HG02852 (cell line): ENCODE measurements at regions not wholly inside any gene's neighbourhood (a gene's known extent, or its start where the extent isn't known, plus 50 kb on each side); places are given as distances from the start of the nearest gene placed in this dataset.

Experiments used
- ATAC-seq: cut with Tn5 transposase; IDR thresholded peaks from one replicate; pipeline ENCODE4 v1.9.1; 2021; ENCODE audit warnings: mild to moderate bottlenecking, moderate library complexity; ENCODE audit not compliant: unreplicated experiment

DNA sequence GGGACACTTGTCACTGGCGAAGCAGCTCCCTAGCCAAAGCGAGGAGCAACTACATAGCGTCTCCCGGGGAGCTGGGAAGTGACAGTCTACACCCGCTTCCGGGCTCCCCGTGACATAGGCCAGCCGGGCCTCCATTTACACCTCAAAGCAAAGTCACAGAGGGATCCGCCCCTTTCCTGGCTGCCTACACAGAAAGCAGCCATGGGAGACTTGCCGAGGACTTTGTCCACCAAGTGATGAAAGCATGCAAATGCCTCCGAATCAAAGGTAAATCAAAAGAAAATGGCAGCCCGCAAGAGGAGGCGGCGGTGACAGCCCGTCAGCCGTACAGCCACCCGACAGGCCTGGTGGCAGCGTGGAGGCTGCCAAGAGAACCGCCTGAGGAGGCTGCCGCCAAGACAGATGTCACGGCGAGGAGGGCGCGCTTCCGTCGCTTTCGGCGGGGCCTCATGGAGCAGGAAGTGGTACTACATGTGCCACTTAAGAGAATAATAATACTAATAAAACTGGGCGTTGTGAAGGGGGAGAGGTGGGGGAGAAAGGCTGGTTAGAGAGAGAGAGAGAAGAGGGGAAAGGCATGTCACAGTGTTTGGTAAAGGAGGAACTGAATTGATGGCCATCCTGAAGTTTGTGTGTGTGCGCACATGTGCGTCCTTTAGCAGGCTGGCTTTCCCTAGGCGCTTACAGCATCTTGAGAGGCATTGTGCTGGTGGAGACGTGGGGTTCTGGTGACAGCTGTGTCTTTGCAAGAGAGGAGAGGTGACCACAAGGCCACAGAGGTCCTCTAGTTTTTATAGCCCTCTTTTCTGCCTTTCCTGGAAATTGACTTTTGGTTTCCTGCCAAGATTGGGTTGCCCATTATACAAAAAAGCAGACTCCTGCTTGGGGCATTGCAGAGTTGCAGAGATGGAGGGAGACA lies 661.7 kb downstream of the VRK1 start:
- no peak for ATAC-seq

DNA sequence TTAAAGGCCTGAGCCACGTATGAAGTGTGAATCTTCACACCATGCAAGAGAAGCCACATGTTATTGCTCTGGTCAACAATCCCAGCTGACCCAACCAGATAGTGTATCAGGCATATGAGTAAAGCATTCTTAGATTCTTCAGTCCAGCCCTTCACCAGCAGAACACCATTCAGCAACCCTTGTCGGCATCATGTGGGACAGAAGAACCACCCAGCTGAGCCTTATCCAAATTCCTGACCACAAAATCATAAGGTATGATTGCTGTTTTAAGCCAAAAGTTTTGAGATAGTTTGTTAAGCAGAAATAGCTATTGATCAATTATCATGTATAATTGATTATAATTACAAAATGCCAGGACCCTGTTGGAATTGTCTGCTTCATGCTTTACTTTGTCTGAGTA lies 664.9 kb downstream of the VRK1 start:
- ATAC-seq: no peak

DNA sequence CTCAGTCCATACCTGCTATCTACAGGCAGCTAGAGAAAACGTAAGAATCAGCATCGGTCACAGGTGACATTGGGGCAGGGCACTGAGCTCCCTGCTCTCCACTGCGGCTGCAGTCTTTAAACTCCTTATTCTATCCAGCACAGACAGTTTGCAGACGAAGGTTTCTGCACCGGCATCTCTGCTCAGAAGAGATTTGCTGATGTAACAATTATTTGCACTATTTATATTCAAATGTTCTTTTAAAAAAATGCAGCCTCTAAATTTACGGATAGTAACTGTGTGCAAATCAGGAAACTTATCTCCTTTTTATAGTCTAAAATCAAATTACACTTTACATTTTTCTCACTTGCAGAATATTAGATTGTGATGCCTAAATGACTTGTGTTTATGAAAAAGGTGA lies 671.0 kb downstream of the VRK1 start:
- ATAC-seq: no peak

DNA sequence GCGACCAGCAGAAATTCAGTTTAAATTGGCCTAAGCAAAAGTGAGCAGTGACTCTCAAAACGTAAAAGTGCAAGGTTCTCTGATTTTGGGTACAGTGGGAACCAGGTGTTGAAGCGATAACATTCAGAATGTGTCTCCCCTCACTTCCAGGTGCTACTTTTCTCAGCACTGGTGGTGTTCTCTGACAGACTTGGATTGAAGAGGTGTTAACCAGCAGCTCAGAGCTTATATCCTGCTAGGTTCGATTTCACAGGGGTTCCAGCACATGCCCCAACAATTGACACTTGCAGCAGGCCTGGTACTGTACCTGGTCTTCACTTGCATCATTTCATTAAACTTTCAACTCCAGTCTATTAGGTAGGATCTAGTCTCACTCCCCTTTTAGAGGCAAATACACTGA lies 680.2 kb downstream of the VRK1 start:
- ATAC-seq: no peak

DNA sequence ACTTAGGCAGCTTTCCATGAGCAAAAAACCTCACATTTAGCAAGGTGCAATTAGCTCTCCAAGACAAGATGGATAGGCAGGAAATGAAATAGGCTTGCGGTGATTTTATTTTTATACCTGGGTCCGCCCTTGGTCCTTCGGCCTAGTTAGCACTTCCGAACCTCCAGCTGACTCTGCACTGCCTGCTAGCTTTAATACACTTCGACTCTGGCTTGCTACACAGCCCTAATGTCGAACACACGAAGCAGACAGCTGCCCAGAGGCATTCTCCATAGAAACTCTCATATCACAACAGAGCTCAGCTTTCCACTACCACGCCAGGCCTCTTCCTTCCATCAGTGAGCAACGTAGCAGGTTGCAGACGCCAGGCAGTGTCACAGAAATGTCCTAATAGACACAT lies 688.0 kb downstream of the VRK1 start:
- no peak for ATAC-seq

DNA sequence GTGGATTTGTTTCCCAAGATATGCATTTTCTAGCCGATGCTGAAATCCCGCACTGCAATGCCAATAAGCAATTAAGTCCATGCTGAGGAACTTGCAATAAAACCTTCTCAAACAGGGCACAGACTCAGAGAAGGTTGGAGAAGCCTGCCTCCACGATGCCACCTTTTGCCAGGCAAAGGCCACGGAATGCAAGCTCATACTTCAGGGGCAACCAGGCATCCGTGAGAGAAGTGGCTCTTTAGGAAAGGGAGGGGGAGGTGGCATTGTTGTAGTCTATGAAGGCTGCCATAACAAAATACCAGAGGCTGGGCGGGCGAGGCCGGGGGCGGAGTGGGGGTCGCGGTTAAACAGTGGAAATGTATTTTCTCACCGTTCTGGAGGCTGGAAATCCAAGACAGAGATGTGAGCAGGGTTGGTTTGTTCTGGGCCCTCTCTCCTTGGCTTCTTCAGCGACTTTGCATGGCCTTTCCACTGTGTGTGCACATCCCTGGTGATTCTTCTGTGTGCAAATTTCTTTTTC lies 689.5 kb downstream of the VRK1 start:
- ATAC-seq: no peak

DNA sequence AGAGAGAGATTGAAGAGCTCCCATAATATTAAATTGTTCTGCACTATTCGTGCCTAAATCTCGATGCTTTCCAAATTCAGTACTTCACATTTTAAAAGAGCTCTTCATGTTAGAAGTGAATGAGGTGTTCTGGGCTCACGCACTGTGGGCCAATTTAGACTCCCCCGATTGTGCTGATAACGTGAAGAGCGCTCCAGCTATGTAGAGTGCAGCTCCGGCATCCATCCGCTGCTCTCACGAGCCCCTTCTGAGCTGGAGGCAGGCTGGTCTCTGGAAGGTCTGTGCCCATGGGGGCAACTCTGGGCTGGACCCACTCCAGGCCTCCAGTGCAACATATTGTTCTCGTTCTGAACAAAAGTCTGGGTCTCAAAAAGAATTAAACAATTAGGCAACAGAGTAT lies 692.6 kb downstream of the VRK1 start:
- no peak for ATAC-seq

DNA sequence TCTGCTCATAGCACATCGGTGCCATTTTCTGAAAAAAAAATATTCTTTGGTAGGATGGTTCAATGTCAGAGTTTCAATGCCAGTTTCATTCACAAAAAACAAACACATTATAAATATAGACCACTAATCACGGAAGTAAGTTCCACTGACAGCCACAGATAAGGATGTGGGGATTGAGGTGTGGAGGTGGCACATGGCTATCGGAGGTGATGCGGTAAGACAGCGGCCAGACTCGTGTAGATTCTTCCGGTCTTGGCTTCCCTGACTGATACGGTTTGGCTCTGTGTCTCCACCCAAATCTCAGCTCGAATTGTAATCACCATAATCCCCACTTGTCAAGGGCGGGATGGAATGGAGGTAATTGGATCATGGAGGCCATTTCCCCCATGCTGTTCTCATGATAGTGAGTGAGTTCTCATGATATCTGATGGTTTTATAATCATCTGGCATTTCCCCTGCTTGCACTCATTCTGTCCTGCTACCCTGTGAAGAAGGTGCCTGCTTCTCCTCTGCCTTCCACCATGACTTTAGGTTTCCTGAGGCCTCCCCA lies 693.4 kb downstream of the VRK1 start:
- no peak for ATAC-seq

DNA sequence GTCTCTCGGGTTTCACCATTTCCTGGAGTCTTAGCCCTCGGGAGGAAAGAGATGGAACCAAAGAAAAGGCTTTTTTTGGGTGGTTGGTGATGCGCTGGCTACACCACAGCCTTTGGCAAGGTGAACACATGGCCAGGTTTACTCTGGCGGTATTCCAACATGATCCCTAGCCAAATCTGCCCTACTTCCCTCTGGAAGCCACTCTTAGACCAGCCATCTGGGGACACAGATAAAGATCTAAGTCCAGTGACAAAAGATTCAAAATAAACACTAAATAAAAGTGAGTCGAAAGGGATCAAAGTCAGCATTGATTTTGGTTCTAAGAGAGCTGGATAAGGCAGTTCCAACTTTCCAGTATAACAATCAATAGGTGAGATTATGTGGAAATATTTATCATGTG lies 694.5 kb downstream of the VRK1 start:
- ATAC-seq: no peak

DNA sequence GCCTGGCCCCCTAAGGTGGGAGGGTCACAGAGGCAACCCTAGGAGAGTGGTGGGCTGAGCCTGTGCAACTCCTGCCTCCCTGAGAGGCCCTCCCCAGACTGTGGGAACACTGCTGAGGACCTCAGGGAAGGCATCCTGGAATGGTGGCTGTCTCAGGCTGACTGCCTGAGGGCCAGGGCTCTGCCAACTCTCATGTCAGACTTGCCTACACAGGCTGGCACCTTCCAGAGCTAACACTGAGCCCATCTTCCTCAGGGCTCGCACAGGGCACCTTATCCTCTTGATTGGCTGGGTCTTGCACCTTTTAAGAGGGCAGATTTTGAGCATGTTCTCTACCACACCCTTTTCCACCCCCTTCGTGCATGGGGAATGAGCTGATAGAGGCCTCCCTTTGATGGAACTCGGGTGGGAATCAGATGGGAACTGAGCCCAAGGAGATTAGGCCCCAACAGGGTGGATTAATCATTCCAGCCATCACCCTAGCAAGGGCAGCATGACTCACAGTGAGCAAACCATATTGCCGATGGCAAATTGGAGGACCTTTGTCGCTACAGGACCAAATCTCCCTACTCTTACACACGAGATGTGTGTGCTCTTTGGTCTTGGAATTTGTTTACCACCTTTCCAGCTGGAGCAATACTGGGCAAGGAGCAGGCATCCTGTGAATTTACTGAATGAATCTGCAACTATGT lies 702.8 kb downstream of the VRK1 start:
- ATAC-seq: no peak

DNA sequence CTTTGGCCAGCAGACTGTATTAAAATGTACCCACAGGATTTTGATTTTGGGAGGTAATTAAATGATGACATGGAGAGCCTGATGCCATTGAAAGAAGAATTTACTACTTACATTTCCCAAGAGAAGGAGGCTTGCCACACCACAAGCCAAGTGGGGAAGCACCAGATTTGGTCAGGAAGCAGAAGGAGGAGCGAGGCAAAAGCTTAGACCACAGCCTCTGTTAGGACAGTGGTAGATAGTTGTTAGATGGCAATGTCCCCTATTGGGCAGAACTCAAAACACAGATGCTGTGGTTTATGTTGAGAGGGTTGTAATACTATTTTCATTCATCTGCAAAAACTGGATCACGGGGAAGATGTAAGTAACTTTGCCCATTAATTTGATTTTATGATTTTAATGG lies 709.4 kb downstream of the VRK1 start:
- ATAC-seq: no peak

DNA sequence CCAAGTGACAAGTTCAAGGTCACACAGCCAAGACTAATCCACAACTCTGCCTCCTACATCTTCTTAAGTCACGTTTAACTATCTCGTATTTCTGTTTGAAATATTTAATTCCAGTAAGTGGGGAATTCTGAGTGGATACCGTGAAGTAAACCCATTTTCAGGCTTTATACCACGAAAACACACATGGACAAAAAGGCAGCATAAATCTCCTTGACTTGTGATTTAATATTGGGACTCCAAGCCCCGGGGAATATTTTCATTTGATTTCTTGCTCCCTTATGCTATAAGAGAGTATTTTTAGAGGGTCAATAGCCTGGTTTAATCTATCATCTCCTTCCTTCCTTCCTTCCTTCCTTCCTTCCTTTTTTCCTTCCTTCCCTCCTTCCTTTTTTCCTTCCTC lies 716.7 kb downstream of the VRK1 start:
- no peak for ATAC-seq

DNA sequence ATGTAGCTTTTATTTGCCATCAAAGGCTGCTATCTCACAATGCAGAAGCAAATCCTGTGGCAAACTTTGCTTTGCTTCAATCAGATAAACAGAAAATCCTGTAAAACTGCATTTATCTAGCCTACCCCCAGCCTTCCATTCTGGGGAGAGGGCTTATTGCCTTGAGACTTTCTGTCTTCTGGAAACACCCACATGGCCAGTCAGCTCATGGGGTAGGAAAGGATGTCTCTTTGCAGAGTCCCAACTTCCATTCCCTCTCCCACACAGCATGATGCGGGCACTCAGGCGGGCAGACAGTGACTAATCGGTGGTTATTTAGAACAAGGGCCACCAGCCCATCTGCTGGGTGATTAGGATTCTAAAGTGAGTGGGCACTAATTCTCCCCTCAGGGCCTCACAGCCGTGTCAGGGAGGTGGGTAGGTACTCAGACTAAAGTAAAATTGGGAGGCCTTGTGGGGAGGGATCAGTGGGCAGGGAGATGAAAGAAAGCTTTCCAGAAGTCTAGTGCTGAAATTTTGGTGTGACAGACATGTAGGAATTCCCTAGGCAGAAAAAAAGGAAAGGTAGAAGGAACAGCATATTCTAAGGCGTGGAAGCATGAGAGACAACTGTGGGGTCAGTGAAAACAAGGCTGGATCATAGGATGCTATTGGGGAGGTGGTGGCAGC lies 720.5 kb downstream of the VRK1 start:
- ATAC-seq: no peak

DNA sequence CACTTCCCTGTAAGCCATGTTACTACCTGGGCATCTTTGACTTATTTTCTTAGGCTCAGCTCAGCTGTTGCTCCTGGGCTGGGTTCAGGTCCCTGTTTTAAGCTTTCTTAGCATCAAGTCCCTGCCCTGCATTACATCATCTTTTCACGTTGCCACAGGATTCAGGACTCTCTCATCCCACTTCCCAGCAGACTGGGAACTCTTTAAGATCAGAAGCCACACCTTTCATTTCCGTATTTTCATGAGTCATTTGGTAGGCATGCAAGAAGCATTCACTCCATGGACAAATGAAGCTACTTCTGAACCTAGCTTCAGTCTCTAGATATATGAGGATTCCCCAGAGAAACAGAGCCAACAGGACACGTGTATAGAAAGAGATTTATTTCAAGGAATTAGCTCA lies 726.8 kb downstream of the VRK1 start:
- ATAC-seq: no peak

DNA sequence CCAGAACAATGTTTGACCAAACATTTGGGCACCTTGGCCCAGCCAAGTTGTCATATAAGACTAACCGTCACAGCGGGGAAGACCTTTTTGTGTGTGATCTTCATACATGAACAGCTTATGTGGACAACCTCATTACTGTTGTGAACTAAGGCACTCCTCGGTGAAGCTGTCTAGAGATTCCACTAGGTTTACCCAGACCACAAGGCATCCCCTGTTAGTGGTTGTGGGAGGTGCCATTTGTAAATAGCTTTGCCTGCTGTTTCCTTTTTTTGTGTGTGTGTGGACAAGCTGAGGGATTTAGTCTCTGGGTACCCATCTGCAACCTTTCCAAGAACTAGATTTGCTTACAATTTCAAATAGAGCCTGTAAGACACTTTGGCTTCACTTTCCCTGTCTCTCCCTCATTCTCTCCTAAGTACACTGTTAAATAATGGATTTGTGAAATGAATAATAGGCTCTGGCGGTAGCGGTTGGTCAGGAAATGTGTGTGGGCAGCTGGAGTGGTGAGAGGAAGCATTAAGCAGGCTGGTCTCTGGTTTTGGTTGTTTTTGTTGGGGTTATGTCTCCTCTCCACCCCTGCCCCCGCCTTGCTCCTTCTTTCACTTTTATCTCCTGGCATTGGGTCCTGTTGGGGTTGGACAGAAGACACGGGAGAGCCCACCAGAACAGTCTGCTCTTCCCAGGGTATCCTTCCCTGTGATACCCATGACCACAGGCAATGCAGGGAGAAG lies 727.6 kb downstream of the VRK1 start:
- no peak for ATAC-seq

DNA sequence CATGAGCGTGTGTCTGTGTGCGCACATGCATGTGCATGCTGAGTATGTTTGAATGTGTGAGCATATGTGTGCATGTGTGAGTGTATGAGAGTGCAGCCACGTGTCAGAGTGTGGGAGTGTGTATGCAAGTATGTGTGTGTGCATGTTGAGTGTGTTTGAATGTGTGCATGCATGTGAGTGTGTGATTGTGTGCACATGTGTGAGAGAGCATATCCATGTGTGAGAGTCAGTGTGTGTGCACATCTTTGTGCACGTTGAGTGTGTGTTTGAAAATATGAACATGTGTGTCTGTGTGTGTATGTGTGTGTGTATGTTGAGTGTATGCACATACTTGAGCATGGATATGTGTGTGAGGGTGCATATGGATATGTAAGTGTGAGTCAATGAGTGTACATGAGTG lies 730.8 kb downstream of the VRK1 start:
- ATAC-seq: no peak

DNA sequence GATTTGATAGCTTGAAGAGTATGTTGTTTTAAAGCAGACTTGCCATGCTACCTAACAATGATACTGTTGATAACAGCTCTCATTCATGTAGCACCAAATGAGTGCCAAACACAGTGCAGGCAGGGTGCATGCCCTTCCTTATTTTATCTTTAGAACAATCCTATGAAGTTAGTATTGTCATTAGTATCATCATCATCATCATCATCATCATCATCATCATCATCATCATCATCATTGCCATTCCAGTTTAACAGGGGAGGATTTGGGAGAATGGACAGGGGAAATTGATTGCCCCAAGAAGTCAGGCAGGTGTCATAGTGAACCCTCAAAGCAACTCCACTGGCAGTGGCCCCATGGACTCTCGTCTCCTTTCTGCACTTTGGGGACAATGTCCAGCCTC lies 734.9 kb downstream of the VRK1 start:
- no peak for ATAC-seq

DNA sequence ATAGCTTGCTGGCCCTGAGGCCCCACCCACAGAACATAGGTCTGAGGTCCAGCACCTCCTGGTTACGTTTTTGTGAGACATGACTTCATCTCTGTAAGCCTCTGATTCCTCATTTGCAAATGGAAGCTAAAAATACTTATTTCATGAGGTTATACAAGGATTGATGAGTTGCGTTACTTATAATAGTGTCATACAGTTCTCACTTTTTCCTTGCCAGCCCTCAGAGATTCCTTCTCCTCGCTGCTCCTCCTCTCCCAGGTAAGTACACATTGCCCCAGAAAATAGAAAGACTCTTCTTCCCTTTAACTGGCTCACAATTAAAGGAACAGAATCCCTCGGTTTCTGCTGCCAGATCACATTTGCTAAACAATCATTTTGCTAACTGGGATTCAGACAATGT lies 739.2 kb downstream of the VRK1 start:
- ATAC-seq: no peak

DNA sequence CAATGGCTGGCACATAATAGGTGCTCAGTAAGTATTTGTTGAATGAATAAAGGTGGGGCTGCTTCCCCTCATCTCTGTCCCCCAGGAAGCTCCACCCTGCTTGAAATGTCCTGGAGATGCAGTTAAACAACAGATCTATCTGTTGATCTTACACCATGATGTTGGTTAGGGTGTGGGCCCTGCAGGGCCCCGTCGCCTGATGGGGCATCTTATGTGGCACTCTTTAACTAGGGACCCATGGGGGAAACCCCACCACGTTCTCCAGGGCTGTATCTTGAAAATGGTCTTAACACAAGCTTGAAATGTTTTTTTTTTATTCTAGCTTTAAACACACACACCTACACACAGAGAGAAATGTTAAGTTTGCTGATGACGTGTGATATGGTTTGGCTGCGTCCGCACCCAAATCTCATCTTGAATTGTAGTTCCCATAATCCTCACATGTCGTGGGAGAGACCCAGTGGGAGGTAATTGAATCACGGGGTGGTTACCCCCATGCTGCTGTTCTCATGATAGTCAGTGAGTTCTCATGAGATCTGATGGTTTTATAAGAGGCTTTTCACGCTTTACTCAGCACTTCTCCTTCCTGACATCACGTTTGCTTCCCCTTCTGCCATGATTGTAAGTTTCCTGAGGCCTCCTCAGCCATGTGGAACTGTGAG lies 741.7 kb downstream of the VRK1 start:
- ATAC-seq: no peak

DNA sequence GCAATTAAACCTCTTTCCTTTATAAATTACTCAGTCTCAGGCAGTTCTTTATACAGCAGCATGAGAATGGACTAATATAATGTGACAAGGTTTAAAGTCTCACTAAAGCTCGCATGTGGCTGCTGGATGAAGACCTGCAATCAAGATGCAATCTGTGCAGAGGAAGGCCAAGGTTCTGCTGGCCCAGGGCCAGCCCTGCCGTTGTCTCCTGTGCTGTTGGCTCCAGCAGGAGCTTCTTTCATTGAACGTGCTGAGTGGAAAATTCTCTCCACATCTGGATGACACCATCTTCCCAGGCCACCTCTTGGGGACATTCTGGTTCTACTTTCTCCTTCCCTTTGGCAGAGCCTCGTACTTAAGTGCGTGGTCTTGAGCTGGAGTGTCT lies 742.2 kb downstream of the VRK1 start:
- ATAC-seq: no peak
